GM21367 (cell line): ENCODE measurements at regions not wholly inside any gene's neighbourhood (a gene's known extent, or its start where the extent isn't known, plus 50 kb on each side); places are given as distances from the start of the nearest gene placed in this dataset.
"Not testable (repeated sequence)": the region's sequence is repeated elsewhere in the genome, so short reads cannot be mapped to it uniquely, and the experiment has no call there.

Experiments used
- ATAC-seq: cut with Tn5 transposase; IDR thresholded peaks from one replicate; pipeline ENCODE4 v1.9.1; 2021; ENCODE audit not compliant: unreplicated experiment

GRCh38 chr6:122859676-122860075 is 70.6 kb downstream of the SMPDL3A start:
- ATAC-seq = no peak

- ATAC-seq = no peak
These were observed 72.5 kb downstream of the SMPDL3A start for GRCh38 chr6:122861594-122861993.

GRCh38 chr6:122868137-122868536 is 79.1 kb downstream of the SMPDL3A start:
- ATAC-seq = no peak

GRCh38 chr6:122869437-122870024 is 80.5 kb downstream of the SMPDL3A start:
- peak; percentile 91 for ATAC-seq

GRCh38 chr6:122871079-122871478 is 82.0 kb downstream of the SMPDL3A start:
- no peak for ATAC-seq

- no peak for ATAC-seq
These were observed 83.3 kb downstream of the SMPDL3A start for GRCh38 chr6:122872311-122872710.

- ATAC-seq = no peak
These were observed 88.2 kb downstream of the SMPDL3A start for GRCh38 chr6:122877302-122877701.

GRCh38 chr6:122878796-122879195 is 89.7 kb downstream of the SMPDL3A start:
- no peak for ATAC-seq

GRCh38 chr6:122886481-122886880 is 97.4 kb downstream of the SMPDL3A start:
- no peak for ATAC-seq

GRCh38 chr6:122887941-122888340 is 98.9 kb downstream of the SMPDL3A start:
- no peak for ATAC-seq

GRCh38 chr6:122888680-122889079 is 99.6 kb downstream of the SMPDL3A start:
- ATAC-seq = not testable (repeated sequence)

- ATAC-seq = no peak
These were observed 101.2 kb downstream of the SMPDL3A start for GRCh38 chr6:122890250-122890649.

GRCh38 chr6:122894791-122895190 is 101.2 kb upstream of the CLVS2 start:
- no peak for ATAC-seq

GRCh38 chr6:122902326-122902725 is 93.7 kb upstream of the CLVS2 start:
- ATAC-seq = no peak

GRCh38 chr6:122903266-122903915 is 92.6 kb upstream of the CLVS2 start:
- no peak for ATAC-seq

- ATAC-seq = no peak
These were observed 91.9 kb upstream of the CLVS2 start for GRCh38 chr6:122904166-122904565.

- ATAC-seq = no peak
These were observed 82.5 kb upstream of the CLVS2 start for GRCh38 chr6:122913558-122913957.

GRCh38 chr6:122918714-122919113 is 77.3 kb upstream of the CLVS2 start:
- no peak for ATAC-seq

- no peak for ATAC-seq
These were observed 65.5 kb upstream of the CLVS2 start for GRCh38 chr6:122930252-122931180.

- no peak for ATAC-seq
These were observed 64.1 kb upstream of the CLVS2 start for GRCh38 chr6:122931916-122932315.

- ATAC-seq = not testable (repeated sequence)
These were observed 51.1 kb upstream of the CLVS2 start for GRCh38 chr6:122944936-122945335.
